ENCODE measurements at regions not wholly inside any gene's neighbourhood (a gene's known extent, or its start where the extent isn't known, plus 50 kb on each side); places are given as distances from the start of the nearest gene placed in this dataset.
"Not testable (repeated sequence)": the region's sequence is repeated elsewhere in the genome, so short reads cannot be mapped to it uniquely, and the experiment has no call there.

DNA sequence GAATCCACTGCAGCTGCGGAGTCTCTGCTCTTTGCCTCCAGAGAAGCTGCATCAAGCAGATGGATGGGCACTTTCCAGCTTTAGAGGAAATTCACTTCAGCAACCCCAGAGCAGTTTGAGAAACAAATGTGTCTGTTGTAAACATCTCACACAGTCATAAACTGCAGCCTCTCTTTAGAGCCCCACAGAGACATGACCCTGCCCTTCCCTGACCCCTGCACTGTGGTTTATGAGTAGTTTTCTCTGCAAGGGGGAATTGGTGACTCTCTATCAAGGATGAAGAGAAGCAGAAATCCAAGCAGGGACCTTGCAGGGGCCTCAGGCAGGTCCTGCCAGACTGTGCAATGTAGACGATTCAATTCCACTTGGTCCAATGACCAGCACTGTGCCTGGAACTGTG, 160.2 kb downstream of the SH2D4B start:
- no peak for DNase-seq

DNA sequence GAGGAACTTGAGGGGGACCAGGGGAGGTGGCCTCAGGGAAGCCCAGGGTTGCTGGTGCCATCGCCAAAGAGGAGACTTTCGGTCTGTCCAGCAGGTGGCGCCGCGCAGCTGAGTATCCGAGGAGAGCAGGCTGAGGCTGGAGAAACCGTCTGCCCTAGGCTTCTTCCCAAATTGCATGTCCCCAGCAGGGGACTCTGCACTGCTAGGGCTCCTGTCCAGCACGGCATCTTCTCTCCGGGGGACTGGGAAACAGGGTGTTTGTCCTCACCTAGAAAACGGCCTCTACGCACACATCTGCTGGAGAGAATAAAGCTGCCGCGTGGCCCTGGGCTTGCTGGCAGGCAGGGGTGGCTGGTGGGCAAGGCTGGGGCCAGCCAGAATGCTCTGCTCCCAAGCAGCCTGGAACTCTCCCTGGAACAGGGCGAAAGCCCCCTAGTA, 161.9 kb downstream of the SH2D4B start:
- DNase-seq, result peak; percentile 28

- DNase-seq, result no peak
These were observed 162.6 kb downstream of the SH2D4B start for GRCh38 chr10:80700252-80700651.

DNA sequence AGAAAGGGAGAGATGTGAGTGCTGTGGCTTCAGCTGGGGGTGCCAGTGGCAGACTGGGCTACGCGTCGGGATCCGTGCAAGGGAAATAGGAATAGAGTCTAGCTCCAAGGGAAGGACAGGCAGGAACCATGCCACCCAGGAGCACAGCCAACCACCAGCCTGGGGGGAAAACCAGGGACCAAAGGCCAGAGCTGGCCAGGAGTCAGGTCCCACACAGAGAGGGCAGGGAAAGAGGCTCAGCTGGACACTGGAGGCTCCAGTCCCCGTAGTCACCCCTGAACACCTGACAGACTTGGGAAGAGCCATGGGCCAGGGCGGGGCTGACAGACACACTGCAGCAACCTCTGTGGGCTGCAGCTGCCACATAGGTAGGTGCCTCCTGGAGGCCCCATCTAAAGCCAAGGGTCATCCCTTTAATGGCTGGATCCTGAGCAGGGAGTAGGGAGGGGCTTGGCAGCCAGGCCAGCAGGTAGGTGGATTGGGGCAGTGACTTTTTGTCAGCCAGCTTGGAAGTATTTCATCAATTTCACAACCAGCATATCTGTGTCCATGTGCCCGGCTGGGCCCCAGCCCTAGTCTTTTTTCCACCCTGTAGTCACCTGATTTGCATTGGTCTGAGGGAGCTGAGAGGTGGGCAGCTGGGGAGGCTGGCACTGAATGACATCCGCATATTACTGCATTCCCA, 163.2 kb downstream of the SH2D4B start:
- DNase-seq, result no peak

DNA sequence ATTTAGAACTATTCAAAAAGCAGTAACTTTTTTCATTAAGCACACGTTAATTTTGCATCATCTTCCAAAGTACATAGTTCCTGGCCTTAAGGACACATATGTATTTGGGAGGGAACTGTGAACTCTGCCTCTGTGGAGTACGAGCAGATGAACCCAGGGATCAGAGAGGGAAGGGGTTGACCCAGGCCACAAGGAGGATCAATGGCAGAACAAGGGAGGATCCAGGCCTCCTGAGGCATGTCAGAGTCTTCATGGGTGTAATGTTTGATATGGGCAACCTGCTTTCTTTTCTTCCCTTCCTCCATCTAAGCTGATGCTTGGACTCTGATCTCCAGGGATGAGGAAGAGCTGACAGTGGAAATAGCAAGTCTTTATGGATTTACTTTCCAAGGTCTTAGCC, 164.0 kb downstream of the SH2D4B start:
- DNase-seq, result no peak

DNA sequence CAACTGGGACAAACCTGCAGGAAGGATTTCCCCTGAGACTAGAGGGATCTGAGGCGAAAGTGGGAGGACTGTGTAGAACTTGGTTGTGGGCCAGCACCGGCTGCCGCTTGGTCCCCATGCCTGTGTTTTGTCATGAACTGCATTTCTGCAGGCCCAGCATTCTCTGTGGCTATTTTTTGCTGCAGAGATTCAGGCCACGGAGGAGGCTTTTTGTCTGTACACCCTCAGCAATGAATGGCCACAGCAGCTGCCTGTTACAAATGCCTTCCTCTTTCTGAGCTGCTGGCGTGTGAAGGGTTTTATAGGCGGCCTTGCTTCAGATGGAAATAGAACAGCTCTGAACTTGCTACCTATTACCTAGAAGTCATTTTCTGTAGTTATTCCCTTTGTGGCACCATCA, 164.4 kb downstream of the SH2D4B start:
- no peak for DNase-seq

GRCh38 chr10:80705899-80706298, 168.2 kb downstream of the SH2D4B start:
- DNase-seq, result no peak

DNA sequence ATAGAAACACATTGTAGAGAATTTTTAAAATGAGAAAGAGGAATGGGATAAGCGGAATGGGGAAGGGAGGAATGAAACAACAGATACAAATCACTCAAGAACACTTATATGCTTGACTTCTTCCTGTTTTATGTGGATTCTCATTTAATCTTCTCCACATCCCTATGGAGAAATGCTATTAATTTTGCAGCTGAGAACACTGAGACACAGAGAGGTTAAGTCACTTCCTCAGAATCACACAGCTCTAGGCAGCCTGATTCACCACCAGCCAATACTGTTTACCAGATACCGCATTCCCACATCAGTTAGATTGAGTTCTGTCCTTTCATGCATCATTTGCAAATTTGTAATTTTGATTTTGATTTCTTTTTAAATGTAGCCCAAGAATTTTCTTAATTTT, 170.5 kb downstream of the SH2D4B start:
- no peak for DNase-seq

DNA sequence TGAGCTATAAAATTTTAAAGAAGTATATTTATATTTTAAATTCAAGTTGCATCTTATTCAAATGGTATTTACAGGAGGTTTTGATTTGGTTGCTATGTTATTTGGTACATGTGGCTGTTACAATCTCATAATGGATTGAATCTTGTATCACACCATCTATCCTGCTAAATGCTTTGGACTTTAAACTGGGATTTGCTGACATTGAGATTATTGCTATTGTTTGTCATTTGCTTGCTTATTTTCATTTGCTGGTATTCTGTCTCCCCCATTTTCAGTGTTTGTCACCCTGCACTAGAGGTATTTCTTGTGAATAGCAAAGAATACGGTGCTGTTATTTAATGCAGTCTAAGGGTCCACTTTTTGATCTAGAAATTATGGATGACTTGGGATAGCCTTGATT, 171.1 kb downstream of the SH2D4B start:
- no peak for DNase-seq

GRCh38 chr10:80709866-80710265, 172.2 kb downstream of the SH2D4B start:
- DNase-seq, result no peak

DNA sequence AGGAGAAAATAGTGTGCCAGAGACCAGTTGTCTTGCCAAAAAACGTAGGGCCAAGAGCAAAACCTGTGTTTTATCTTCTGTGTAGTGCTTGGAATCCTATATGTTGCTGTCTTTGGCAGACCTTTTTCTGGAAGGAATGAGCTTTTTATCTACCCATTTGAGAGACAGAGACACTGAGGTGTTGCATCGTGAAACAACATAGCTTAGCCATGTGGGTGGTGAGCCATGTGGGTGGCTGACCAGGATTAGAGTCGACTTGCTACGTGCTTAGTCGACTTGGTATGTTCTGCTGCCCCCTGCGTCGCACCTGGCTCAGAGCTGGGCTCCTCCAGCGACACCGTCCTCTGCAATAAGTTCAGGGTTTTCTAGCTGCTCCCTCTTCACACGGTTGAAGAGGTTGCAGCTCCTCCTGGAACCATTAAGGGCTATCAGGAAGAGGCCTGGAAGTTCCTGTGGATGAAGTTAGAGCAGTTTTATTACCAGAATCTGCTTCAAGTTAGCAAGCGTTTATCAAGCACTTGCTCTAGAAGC, 175.8 kb downstream of the SH2D4B start:
- DNase-seq, result no peak

DNA sequence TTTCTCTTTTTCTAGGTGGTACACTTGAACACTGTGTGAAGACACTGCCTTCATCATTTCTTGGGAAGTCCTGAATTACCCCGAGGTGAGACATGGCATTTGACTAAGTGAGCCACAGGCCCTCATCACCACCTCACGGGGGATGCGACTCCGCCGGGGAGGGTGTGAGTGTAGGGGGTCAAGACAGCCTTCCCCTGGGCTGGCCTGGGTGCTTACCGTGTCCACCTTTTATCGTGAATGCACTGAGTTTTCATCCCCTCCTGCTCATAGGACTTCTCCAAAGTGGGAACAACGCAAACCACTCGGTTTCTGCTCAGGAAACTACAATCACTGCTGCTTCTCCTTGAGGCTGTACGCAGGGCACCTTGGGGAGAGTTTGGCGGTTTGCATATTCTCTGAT, 176.9 kb downstream of the SH2D4B start:
- DNase-seq, result no peak

- DNase-seq, result no peak
These were observed 180.3 kb downstream of the SH2D4B start for GRCh38 chr10:80718024-80718423.

DNA sequence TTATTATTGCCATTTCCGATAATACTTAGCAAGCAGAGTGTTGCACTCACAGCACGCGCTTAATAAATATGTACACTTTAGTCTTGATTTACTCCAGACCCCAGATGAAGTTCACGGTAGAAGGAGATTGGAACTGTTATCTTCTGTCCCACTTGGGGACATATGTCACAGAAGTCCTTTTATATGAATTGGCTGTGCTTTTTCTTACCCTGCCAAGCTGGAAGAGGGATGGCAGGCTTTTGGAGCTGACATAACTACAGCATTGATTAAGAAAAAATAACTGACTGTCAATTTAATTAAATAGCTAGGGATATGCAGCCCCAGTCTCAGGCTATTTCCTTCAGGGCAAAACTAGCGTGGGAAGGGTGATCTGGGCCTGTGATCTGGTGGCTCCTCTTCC, 182.2 kb downstream of the SH2D4B start:
- no peak for DNase-seq

GRCh38 chr10:80720549-80720948, 182.8 kb downstream of the SH2D4B start:
- DNase-seq, result no peak

GRCh38 chr10:80728354-80728753, 190.7 kb downstream of the SH2D4B start:
- not testable (repeated sequence) for DNase-seq

DNA sequence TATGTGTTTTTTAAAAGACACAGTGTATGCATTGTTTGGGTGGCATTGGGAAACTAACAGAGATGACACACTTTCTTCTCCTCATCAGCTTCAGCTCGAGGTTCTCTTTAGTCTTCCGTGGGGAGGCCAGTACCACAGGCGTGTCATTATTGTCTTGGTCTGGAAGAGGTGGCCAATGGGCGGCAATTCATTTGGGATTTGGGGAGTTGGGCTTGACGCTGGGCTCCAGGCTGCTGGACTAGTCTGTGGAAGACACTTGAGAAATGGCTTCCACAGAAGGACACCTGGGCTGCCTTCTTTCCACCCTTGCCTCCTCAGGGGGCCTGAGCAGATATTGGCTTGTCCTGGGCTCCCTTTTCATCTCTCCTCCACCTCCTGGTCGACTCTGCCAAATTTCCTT, 192.2 kb downstream of the SH2D4B start:
- DNase-seq, result no peak

GRCh38 chr10:80730522-80730921, 192.8 kb downstream of the SH2D4B start:
- DNase-seq, result no peak

DNA sequence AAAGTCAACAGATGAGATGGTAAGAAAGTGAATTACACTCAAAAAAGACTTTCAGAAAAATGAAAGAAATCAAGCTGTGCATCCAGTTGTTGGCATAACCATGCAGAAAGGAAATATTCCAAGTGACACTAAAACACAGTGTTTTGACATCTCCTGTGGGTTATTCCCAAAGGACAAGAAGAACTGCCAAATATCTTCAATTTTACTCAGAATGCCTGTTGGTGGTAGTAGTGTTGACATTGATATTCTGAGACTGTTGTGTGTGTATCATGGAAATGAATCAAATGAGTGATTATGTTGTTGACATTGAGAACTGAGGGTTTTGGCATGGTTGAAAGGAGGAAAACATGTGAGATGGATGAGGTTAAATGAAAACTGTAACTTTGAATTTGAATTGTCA, 196.9 kb downstream of the SH2D4B start:
- DNase-seq, result no peak

- DNase-seq, result no peak
These were observed 199.5 kb downstream of the SH2D4B start for GRCh38 chr10:80737209-80737608.

DNA sequence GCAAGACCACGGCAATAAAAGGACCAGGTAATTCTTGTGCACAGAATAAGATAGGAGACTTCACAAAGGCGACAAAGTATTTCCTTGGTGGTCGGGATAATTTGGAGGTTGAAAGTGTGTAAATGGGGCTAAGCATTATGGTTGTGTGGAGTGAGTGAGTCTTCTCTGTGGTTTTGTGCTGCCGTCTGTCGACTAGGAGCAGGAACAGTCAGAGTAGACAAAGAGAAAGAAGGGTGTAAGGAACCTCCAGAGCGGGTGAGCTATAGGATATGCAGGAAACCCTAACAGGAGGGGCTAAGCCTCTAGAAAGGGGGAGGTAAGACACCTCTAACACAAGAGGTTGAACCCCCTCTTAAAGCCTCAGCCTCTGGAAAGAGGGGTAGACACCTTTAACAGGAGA, 201.6 kb downstream of the SH2D4B start:
- DNase-seq, result no peak

DNA sequence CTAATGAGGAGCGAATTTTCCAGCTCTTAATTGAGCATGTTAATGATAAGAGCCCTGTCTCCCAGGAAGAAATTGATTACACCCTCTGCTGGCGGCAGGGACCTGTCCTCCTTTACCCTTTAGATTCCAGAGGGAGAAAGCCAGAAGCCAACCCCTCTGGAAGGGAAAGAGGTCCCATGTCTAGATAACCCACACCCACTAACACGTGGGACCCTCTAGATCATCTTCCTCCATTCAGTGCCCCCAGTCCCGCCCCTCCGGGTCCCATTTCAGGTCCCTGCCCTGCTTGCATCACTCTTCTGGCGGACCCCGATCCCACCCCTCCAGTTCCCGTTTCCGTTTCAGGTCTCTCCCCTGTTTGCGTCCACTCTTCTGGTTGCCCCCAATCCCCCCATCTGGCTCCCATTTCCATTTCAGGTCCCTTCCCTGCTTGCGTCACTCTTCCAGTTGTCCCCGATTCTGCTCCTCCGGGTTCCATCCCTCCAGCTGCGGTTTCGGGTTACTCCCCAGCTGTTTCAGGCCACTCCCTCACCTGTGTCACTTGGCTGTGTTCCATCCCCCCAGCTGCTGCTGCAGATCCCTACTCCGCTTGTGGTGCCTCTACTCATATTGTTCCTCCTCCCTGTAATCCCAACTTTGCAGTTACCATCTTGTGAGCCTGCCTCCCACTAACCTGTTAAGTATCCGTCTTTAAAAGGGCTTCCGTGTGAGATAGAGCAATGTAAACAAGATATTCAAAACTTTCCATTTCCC, 202.4 kb downstream of the SH2D4B start:
- no peak for DNase-seq

DNA sequence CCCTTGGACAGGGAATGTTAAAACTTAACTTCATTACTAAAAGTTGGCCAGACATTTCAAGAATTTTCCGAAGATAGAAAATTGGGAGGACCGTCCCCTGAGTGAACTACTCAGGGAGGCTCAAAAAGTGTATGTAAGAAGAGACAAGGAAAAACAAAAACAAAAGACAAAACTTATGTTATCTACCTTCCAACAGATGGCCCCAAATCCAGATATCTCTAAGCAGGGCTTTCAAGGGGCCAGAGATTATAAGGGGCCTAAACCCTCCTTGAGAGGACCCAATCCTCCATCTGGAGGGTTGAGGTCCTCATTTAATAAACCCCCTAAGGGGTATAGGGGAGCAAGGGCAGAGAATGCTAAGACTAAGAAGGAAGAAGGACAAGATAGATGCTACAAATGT, 203.6 kb downstream of the SH2D4B start:
- no peak for DNase-seq

- DNase-seq, result no peak
These were observed 212.6 kb downstream of the SH2D4B start for GRCh38 chr10:80750268-80750667.

GRCh38 chr10:80751940-80752339, 214.2 kb downstream of the SH2D4B start:
- DNase-seq, result no peak

All from COR-L47 (cell line).